HFFc6 (cell line): ENCODE measurements at regions not wholly inside any gene's neighbourhood (a gene's known extent, or its start where the extent isn't known, plus 50 kb on each side); places are given as distances from the start of the nearest gene placed in this dataset.

Experiments
- DNase-seq: peaks from one replicate; pipeline ENCODE4 v3.0.0-alpha.2; 2018
- H3K27ac Mint-ChIP-seq: 2 replicates; pipeline ENCODE4 v1.8.0; 2020; ENCODE audit warnings: mild to moderate bottlenecking, mixed read lengths
- H3K27me3 Mint-ChIP-seq: 2 replicates; pipeline ENCODE4 v1.8.0; 2021; ENCODE audit warnings: mild to moderate bottlenecking, moderate library complexity, mixed read lengths; ENCODE audit not compliant: insufficient read depth
- H3K36me3 Mint-ChIP-seq: 2 replicates; pipeline ENCODE4 v1.8.0; 2021; ENCODE audit warnings: low read depth, mixed read lengths
- H3K4me1 Mint-ChIP-seq: 2 replicates; pipeline ENCODE4 v1.8.0; 2020; ENCODE audit warnings: low read depth, mixed read lengths
- H3K4me3 Mint-ChIP-seq: 2 replicates; pipeline ENCODE4 v1.8.0; 2020; ENCODE audit warnings: mild to moderate bottlenecking, moderate library complexity, mixed read lengths
- H3K9me3 Mint-ChIP-seq: 2 replicates; pipeline ENCODE4 v1.8.0; 2020; ENCODE audit warnings: mild to moderate bottlenecking, mixed read lengths
- TF ChIP-seq, protein P1 (sequence below): fragments of 200-600 bp; sonication (generic); IDR thresholded peaks from 2 replicates; pipeline ENCODE4 v1.5.0; 2021; ENCODE audit warnings: antibody characterized with exemption, mild to moderate bottlenecking

GRCh38 chr4:79014230-79014629 is 75.0 kb upstream of the PAQR3 start:
- TF ChIP-seq, protein P1, sequence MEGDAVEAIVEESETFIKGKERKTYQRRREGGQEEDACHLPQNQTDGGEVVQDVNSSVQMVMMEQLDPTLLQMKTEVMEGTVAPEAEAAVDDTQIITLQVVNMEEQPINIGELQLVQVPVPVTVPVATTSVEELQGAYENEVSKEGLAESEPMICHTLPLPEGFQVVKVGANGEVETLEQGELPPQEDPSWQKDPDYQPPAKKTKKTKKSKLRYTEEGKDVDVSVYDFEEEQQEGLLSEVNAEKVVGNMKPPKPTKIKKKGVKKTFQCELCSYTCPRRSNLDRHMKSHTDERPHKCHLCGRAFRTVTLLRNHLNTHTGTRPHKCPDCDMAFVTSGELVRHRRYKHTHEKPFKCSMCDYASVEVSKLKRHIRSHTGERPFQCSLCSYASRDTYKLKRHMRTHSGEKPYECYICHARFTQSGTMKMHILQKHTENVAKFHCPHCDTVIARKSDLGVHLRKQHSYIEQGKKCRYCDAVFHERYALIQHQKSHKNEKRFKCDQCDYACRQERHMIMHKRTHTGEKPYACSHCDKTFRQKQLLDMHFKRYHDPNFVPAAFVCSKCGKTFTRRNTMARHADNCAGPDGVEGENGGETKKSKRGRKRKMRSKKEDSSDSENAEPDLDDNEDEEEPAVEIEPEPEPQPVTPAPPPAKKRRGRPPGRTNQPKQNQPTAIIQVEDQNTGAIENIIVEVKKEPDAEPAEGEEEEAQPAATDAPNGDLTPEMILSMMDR, result no peak
- Mint-ChIP-seq H3K27ac (no peak overlapping the region), H3K36me3 (no peaks in the 10 kb centered on the region), H3K4me3 (no peak overlapping the region), H3K4me1 (no peaks in the 10 kb centered on the region), H3K27me3 (no peaks in the 10 kb centered on the region; the same call in 1 of the 2 replicates), H3K9me3 (no peaks in the 10 kb centered on the region)
- no peak for DNase-seq

DNA sequence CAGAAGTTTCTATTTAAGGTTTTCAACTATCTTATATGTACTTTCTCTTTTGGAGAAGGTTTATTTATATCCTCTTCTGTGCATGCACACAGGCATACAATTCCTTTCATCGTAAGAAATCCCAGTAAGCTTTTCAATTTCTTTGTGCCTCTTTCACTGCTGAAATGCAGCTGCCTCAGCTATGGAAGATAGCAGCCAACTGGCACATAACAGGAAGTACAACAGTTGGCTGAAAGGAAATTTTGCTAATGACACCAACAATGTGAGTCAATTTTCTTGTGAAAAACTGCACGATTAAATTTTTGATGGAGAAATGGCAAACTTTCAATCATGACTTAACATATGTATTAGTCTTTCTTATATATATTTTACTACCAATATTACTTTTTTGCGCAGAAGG is 74.5 kb upstream of the PAQR3 start:
- Mint-ChIP-seq H3K27me3 (no peaks in the 10 kb centered on the region; the same call in none of the 2 replicates), H3K9me3 (no peaks in the 10 kb centered on the region), H3K27ac (no peak overlapping the region), H3K4me3 (no peak overlapping the region), H3K36me3 (no peaks in the 10 kb centered on the region), H3K4me1 (no peaks in the 10 kb centered on the region)
- no peak for DNase-seq
- TF ChIP-seq, protein P1, result no peak

- H3K36me3 Mint-ChIP-seq, result no peaks in the 10 kb centered on the region
- TF ChIP-seq, protein P1, result no peak
- H3K4me3 Mint-ChIP-seq, result no peak overlapping the region
These were observed 51.9 kb upstream of the PAQR3 start for GRCh38 chr4:78990938-78991810.

DNA sequence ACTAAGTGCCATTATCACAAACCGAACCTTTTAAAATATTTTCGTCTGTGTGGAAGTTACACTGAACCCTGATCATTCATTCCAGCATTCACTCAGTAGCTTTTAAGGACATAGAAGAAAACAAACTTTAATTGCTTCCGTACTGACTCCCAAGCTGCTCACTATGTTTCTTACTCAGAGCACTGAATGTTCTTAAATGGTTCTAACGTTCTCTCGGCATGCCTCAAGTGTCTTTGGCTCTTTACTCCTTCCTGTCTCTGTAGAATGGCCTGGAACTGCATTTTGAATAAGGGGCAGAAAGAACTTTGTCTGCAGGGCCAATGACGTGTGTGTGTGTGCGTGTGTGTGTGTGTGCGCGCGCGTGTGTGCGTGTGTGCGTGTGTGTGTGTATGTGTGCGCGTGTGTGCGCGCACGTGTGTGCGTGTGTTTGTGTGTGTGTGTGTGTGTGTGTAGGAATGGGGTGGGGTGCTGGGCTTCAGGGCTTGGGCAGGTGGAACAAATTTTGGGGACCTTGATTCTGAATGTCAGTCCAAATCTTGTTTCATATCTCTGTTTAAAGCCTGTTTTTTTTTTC is 50.5 kb upstream of the PAQR3 start:
- Mint-ChIP-seq H3K9me3 (no peaks in the 10 kb centered on the region), H3K36me3 (no peaks in the 10 kb centered on the region), H3K4me3 (no peak overlapping the region), H3K27ac (no peak overlapping the region), H3K4me1 (no peaks in the 10 kb centered on the region), H3K27me3 (peaks cover 1% of the 10 kb centered on the region; the same call in 1 of the 2 replicates)
- TF ChIP-seq, protein P1, result no peak
- DNase-seq, result no peak

More at GRCh38 chr4:78990938-78991810, 51.9 kb upstream of the PAQR3 start:
- Mint-ChIP-seq H3K27ac (no peak overlapping the region), H3K4me1 (no peaks in the 10 kb centered on the region), H3K9me3 (no peaks in the 10 kb centered on the region), H3K27me3 (no peaks in the 10 kb centered on the region; the same call in 1 of the 2 replicates)
- no peak for DNase-seq
